HG03442 (cell line): ENCODE measurements at regions not wholly inside any gene's neighbourhood (a gene's known extent, or its start where the extent isn't known, plus 50 kb on each side); places are given as distances from the start of the nearest gene placed in this dataset.

Experiments
- ATAC-seq: cut with Tn5 transposase; IDR thresholded peaks from one replicate; pipeline ENCODE4 v1.9.1; 2021; ENCODE audit warnings: mild to moderate bottlenecking, moderate library complexity; ENCODE audit not compliant: unreplicated experiment

GRCh38 chr18:39806525-39806924 is 2148.5 kb upstream of the PIK3C3 start:
- no peak for ATAC-seq

GRCh38 chr18:39805218-39805617 is 2149.8 kb upstream of the PIK3C3 start:
- no peak for ATAC-seq

- no peak for ATAC-seq
Observed at GRCh38 chr18:39802648-39803229, 2152.3 kb upstream of the PIK3C3 start.

GRCh38 chr18:39801848-39802247 is 2153.2 kb upstream of the PIK3C3 start:
- ATAC-seq = no peak

- ATAC-seq = no peak
Observed at GRCh38 chr18:39801010-39801409, 2154.0 kb upstream of the PIK3C3 start.

- ATAC-seq = no peak
Observed at GRCh38 chr18:39799006-39799405, 2156.0 kb upstream of the PIK3C3 start.

GRCh38 chr18:39796393-39796792 is 2158.6 kb upstream of the PIK3C3 start:
- ATAC-seq = no peak

GRCh38 chr18:39795350-39795749 is 2159.7 kb upstream of the PIK3C3 start:
- no peak for ATAC-seq

GRCh38 chr18:39793609-39794008 is 2161.4 kb upstream of the PIK3C3 start:
- ATAC-seq = no peak

- no peak for ATAC-seq
Observed at GRCh38 chr18:39788383-39788782, 2166.7 kb upstream of the PIK3C3 start.

GRCh38 chr18:39786477-39786876 is 2168.6 kb upstream of the PIK3C3 start:
- no peak for ATAC-seq

GRCh38 chr18:39784541-39784940 is 2170.5 kb upstream of the PIK3C3 start:
- ATAC-seq = no peak

GRCh38 chr18:39781565-39781964 is 2173.5 kb upstream of the PIK3C3 start:
- ATAC-seq = no peak

GRCh38 chr18:39780774-39781173 is 2174.3 kb upstream of the PIK3C3 start:
- no peak for ATAC-seq

- no peak for ATAC-seq
Observed at GRCh38 chr18:39779926-39780325, 2175.1 kb upstream of the PIK3C3 start.

GRCh38 chr18:39776766-39777165 is 2178.3 kb upstream of the PIK3C3 start:
- no peak for ATAC-seq

GRCh38 chr18:39774957-39775598 is 2180.0 kb upstream of the PIK3C3 start:
- no peak for ATAC-seq

GRCh38 chr18:39773646-39774045 is 2181.4 kb upstream of the PIK3C3 start:
- ATAC-seq = no peak

- no peak for ATAC-seq
Observed at GRCh38 chr18:39772155-39772919, 2182.7 kb upstream of the PIK3C3 start.

- no peak for ATAC-seq
Observed at GRCh38 chr18:39770399-39770798, 2184.6 kb upstream of the PIK3C3 start.

GRCh38 chr18:39764873-39765272 is 2190.2 kb upstream of the PIK3C3 start:
- ATAC-seq = no peak

GRCh38 chr18:39761273-39761672 is 2193.8 kb upstream of the PIK3C3 start:
- ATAC-seq = no peak
